Stimulated activated CD8-positive, alpha-beta memory T cell treated with anti-CD3 and anti-CD28 coated beads, Interleukin-15, amount 100 ng/mL, for 4 hours (primary cell): ENCODE measurements at regions not wholly inside any gene's neighbourhood (a gene's known extent, or its start where the extent isn't known, plus 50 kb on each side); places are given as distances from the start of the nearest gene placed in this dataset.
A peak's percentile ranks its signal among the peaks of the same experiment; 100 is the strongest.
"Not testable (repeated sequence)": the region's sequence is repeated elsewhere in the genome, so short reads cannot be mapped to it uniquely, and the experiment has no call there.

Experiments
- DNase-seq, 2 donors: peaks; one replicate each; pipeline ENCODE4 v3.0.0-alpha.2; 2020; ENCODE audit warnings: low read depth in 2 of 2

DNA sequence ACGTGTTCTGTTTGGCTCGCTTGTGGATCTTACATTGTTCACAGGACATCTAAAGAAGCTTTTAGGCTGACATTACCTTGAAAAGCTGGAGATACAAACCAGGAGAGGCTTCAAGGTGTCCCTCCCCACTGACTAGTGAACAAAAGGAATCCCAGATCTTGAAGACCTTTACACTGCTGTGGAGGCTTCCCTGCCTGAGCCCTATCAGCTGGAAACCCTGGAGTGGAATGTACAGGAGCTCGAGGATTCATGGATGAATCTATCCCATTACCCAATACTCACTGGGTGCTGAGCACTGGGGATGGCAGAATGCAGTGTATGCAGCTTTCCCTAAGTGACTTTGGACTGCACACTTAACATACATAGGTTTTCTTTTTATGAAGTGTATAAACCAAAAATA lies 82.3 kb upstream of the MFGE8 start:
- no peak for DNase-seq

DNA sequence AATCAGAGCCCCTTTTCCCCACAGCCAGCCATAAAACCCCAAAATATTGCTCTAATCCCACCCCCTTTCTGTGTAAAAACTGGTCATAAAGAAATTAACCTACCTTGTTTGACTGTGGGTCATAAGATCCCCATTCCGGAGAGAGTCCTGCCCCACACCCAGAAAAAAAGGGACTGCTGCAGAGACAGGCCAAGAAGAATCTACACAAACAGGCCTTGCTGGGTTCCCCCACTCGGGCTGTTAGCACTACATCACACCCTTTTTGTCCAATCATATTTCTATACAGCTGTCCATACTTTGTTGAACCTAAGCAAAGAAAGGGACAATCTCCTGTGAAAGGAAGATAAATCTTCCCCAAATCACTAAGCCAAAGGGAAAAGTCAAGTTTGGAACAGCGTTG lies 84.4 kb upstream of the MFGE8 start:
- DNase-seq = no peak

DNA sequence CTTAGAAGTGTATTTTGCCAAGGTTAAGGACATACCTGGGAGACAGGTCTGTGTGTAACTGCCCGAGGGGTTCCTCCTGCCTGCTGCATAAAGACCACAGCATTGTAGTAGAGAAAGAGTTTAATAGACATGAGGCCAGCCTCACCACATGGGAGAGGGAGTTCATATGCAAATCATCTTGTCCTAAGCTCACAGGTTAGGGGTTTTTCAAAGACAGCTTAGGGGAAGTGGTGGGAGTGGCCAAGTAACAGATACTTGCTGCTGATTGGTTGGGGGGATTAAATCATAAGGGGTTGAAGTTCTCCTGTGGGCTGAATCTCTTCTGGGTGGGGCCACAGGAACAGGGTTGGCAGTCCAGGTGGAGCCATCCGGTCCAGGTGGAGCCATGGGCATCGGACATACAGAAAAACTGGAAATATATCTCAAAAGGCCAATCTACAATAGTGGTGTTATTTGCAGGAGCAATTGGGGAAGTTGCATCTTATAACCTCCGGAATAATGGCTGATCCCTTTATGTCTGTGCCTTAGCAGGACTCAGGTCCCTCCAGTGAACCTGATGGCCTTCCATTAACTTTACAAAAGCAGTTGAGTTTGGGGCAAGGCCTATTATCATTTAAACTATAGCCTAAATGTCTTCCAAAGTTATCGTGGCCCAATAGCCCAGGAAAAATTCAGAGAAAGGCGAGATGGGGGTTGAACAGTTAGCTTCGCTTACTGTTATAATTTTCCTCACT lies 86.0 kb upstream of the MFGE8 start:
- no peak for DNase-seq

DNA sequence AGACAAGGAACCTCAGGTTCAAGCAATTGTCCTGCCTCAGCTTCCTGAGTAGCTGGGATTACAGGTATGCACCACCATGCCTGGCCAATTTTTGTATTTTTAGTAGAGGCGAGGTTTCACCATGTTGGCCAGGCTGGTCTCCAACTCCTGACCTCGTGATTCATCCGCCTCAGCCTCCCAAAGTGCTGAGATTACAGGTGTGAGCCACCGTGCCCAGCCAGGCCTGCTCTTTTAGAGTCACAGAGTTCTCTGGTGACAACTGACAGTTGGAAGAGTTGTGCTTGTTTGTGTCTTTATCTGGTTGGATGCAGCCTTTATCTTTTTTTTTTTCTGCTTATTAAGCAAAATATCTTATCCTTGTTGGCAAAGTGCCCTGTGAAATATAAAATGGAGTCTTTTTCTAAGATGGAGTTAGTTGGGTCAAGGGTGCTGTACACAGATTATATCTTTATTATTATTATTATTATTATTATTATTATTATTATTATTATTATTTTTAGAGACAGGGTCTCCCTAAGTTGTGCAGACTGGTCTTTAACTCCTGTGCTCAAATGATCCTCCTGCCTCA lies 86.5 kb upstream of the ABHD2 start:
- DNase-seq = not testable (repeated sequence)

DNA sequence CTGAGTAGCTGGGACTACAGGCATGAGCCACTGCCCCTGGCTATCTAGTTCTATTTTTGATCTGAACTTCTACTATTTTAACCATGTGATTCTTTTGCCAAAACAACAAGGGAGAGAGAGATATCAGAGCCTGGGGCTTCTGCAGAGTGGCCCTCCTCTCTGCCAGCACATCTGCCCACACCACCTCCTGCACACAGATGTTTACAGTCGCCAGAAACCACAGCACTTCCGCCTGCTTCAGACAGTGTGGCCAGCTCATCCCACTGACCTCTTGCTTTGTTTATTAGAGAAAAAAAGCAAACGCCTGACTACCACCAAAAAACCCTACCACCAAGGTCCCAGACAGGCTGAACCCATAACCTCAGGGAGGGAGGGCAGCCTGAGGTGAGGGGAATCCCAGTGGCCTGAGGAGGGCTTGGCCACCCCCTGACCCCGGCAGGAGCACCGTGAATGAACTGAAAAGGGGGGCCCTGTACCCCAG lies 85.9 kb upstream of the ABHD2 start:
- DNase-seq = no peak

DNA sequence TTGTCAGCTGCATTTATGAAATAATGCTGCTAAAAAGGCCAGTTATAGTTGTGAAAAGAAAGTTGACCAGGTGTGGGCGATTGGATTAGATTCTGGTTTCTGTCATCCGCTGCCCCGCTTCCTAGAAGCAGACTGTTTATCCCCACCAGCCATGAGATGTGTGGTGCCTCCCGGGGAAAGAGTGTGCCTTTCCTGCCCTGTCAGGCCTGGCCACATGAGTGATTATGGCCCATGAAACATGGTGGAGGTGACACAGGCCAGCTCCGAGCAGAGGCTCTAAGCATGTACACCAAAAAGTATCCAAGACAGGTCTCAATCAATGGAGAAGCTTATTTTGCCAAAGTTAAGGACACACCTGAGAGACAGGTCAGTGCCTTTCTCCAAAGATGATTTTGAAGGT lies 85.4 kb upstream of the ABHD2 start:
- no peak for DNase-seq

DNA sequence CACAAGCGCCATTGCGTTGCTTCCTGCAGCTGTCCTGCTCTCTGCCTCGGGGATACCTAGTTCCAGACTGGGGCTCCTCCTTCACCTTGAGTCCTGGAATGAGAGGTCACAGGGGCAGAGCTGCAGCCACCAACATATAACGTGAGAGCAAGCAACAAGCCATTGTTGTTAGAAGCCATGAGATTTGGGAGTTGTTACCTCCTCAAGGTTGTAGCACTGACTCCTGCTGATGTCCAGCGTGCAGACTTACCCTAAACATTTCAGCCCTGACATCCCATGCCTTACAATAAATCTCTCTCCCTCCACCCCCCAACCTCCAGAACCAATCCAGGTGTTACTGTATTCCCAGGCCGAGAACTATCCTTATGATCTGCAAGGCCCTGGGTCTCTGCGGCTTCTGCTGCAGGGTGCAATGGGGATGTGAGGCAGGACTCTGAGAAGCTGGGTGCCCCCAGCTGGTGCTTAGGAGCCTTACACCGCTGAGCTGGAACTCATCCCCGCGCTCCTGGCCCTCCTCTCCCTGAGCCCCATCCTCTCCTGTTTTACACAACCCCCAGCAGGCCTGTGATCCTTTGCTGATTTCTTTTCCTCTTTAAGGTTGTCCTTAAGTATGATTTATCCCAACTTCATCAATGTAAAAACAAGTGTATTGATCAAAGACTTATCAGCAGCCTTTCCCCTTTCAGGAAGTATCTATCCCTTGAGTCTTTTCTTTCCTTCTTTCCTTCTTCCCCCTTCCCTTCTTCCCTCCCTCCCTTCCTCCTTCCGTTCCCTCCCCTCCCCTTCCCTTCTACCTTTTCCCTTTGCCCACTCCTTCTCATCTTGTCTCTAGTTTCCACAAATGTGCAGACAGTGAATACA lies 84.2 kb upstream of the ABHD2 start:
- DNase-seq = no peak

DNA sequence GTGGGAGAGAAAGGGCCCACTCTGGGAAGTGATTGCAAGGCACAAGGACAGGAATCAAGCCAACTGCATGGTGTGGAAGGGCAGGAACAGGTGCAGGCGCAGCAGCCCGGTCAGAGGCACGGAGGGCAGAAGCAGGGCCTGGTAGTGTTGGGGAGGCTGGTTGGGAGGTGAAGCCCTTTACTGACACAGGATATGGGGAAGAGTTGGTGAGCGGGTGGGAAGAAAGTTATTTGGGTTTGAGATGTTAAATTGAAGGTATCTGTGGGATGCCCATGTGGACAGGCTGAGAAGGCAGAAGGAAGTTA lies 83.6 kb upstream of the ABHD2 start:
- DNase-seq = no peak

DNA sequence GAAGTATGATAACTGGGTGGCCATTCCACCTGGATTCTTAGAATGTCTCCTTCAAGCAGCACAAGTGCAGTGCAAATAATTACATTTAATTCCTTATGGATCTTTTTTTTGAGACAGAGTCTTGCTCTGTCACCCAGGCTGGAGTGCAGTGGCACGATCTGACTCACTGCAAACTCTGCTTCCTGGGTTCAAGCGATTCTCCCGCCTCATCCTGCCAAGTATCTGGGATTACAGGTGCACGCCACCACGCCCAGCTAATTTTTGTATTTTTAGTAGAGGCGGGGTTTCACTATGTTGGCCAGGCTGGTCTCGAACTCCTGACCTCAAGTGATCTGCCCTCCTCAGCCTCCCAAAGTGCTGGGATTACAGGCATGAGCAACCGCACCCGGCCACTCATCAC lies 80.7 kb upstream of the ABHD2 start:
- not testable (repeated sequence) for DNase-seq

DNA sequence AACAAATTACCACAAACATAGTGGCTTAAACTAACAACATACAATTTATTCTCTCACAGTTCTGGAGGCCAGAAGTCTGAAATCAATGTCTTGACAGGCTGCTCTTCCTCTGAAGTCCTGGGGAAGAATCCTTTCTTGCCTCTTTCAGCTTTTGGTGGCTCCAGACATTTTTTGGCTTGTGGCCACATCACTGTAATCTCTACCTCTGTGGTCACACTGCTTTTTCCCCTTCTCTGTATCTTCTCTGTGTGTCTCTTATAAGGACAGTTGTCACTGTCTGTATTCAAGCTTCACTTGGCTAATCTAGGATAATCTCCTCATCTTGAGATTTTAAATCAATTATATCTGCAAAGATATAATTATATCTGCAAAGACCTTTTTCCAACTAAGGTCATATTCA lies 80.3 kb upstream of the ABHD2 start:
- DNase-seq = no peak

DNA sequence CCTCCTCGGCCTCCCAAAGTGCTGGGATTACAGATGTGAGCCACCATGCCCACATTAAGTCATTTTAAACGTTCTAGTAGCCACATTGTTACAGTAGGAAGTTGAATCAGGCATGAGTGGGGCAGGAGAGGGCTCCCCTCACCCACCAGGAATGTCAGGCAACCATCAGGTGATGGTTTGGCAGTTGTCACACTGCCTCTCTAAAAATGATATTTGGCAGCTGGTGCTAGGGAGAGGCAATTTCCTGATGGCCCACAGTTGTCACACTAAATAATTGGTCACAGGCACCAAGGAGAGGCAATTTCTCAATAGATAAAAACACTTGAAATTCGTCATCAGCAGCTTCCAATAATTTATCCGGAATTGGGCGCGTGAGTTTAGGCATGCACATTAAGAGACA lies 79.2 kb upstream of the ABHD2 start:
- no peak for DNase-seq

DNA sequence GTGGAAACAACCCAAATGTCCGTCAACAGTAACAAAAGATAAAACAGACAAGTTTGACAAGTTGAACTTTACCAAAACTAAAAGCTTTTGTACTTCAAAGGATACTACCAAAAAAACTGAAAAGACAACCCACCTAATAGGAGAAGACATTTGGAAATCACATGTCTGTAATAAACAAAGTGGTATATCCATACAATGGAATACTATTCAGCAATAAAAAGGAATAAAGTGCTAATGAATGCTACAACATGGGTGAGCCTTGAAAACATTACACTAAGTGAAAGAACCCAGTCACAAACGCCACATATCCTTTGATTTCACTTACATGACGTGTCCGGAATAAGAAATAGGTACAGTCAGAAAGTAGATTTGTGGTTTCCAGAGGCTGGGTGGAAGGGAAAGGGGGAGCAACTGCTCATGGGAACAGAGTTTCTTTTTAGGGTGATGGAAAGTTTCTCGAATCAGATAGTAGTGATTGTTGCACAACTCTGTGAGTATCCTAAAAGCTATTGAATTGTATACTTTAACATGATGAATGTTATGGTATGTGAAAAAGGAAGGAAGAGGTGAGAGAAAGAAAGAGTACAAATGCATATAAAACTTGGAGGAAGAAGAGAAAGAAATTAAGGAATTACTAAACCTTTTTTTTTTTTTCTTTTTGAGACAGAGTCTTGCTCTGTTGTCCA lies 72.7 kb upstream of the ABHD2 start:
- no peak for DNase-seq

DNA sequence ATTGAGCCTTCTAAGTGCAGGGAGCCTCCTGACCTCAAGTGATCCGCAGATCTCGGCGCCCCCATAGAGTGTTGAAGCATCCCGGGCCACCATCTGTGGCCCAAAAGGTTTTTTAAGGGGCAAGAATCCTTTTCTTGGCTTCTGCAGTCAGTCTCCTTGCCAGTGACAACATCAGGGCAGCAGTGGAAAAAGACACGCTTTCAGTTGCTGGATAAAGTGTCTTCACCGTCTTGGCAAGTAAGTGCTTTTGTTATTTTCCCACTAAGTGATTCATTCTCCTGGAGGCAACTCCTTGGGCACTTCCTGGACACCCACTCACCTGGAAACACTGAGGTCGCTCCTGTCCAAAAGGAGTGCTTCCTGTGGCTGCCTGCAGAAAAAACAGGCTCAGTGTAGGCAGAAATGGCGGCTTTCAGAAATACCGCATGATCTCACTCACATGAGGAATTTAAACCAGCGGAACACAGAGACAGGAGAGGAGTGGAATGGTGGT lies 71.7 kb upstream of the ABHD2 start:
- no peak for DNase-seq

DNA sequence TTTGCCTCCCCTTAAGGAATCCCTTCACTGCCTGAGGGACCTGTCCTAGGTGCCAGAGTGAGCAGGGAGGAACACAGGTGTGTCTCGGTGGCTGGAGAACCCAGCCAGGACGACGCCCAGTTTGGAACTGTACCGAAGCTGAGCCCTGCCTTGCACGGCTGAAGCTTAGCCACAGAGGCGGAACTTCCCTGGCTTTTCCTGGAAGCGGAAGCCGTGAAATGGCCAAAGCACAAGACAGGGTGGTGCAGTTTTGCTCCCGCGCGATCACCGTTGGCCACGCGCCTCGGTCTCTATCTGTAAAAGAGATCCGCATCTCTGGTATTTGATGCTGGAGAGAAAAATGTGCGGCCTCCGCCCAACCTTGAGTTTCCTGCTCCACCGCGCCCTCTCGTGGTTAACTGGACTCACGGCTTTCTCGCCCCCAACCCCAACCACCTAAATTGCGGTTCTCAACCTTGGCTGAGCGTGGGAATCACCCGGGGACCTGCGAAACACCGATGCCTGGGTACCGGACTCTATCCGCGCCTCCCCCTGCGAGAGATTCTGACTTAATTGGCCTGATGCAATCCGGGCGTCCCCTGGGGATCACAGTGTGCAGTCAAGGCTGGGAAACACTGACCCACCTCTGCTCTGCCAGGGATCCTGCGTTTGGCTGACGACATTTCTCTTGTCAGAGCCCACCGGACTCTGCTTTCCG lies 70.7 kb upstream of the ABHD2 start:
- peak; percentile 43 to 58 for DNase-seq

DNA sequence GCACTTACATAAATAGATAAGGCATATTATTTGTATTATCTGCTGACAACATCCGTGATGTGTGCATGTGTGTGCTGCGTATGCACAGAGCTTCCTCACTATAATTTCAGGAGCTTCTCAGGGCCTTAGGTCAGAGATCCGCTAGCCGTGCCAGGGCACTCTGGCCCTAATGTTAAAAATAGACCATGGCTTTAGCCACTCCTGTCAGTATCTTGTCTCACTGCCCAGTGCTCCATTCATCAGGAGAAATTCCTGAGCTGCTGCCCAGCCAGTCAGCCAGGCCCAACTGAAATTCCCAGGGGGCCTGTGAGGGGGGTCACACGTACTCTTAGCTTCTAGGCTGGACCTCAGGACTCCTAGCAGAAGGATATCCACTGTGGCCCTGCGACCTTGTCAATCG lies 70.0 kb upstream of the ABHD2 start:
- no peak for DNase-seq

DNA sequence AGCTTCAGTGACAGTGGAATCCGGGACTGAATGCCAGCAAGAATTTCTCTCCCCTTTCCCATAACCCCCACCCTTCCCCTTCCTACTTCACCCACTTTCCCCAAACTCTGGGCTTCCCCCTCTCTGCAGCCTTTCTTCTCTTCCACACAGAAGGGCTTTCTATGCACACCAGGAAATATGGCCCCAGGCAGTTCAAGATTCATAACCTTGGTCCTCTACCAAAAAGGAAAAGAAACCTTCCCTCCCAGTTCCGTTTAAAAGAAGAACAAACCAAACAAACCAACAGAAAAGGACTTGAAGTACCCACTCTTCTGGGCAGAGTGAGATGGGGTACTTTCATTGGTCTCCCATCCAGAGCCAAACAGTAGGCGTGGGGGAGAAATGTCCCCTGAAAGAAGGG lies 68.8 kb upstream of the ABHD2 start:
- no peak for DNase-seq

DNA sequence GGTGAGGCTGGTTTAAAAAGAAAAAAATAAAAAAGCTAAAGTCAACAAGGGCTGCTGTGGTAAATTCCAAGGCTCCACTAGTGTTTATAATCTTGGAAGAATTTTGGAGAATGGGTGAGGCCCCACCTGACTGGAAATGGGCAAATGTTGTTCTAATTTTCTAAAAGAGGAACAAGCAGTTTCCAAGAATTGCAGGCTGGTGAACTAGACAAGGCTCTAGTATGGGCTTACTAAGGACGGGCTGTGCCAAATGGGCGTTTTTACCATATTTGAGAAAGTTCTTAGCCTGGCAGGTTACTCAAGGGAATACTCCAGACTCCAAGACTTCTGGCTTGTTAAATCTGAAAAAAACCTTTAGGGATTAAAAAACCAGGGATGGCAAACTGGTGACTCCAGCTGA lies 67.0 kb upstream of the ABHD2 start:
- DNase-seq = no peak

DNA sequence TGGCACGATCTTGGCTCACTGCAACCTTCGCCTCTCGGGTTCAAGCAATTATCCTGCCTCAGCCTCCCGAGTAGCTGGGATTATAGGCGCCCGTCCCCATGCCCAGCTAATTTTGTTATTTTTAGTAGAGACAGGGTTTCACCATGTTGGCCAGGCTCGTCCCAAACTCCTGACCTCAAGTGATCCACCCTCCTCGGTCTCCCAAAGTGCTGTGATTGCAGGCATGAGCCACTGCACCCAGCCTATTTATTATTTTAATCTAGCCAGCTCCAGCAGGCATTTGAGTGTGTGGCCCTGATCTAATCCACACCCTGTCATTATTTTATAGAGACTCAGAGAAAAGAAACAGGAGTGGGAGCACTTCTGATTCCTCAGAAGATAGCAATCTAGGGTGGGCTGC lies 66.4 kb upstream of the ABHD2 start:
- not testable (repeated sequence) for DNase-seq

DNA sequence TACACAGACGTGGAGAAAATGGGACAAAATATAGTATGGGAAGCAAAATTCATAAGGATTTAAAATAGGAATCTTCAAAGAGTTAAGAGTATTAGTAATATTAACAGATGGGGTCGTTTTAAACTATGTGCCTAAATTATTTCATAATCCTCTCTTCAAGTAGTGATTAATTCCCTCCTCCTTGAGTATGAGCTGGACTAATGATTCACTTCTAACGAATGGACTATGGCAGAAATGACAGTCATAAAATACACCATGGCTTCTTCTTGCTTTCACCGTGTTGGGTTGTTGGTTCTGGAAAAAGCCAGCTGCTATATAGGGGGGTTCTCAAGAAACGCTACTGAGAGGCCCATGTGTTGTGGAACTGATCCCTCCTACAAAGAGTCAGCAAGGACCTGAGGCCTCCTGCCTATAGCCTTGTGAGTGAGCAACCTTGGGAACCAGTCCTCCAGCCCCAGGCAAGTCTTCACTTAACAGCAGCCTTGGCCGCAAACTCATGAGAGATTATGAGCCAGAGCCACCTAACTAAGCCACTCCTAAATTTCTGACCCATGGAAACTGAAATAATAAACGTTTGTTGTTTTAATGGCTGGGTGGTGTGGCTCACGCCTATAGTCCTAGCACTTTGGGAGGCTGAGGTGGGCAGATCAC lies 64.8 kb upstream of the ABHD2 start:
- no peak for DNase-seq

DNA sequence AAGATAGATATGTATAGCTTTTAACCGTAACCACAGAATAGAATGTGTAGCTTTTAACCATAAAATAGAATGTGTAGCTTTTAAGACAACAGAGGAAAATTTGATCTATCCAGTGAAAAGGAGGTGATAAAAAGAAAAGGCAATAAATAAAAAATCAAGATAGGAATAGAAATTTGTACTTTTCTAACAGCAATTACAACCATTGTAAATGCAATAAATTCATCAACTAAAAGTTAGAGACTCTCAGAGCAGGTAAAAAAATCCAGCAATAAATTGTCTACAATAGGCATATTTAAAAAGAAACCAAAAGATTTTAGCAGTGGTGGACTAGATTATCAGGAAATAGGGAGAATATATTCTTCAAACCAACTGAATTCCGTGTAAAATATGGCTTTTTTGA lies 63.8 kb upstream of the ABHD2 start:
- no peak for DNase-seq

DNA sequence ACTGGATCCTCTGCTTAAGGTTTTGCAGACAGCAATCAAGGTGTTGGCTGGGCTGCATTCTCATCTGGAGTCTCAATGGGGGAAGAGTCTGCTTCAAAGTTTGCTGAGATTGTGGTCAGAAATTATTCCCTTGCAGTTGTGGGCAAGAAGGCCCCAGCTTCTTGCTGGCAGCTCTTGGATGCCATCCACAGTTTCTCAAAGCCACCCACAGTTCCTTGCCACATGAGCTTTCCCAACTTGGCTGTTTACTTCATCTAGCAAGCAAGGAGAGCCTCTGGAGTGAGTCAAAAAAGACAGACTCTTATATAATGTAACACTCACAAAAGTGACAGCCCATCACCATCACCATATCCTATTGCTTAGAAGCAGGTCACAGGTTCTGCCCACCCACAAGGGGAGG lies 62.1 kb upstream of the ABHD2 start:
- no peak for DNase-seq
